Liver (tissue), 8 donors: ENCODE measurements at regions not wholly inside any gene's neighbourhood (a gene's known extent, or its start where the extent isn't known, plus 50 kb on each side); places are given as distances from the start of the nearest gene placed in this dataset.

ENCODE experiments used
- DNase-seq: peaks from one replicate; pipeline ENCODE4 v3.0.0-alpha.2; 2017; ENCODE audit warnings: low spot score
- H3K27ac ChIP-seq, 2 donors: one replicate each; pipeline ENCODE4 v1.7.0; 2013; ENCODE audit warnings: inconsistent platforms in 2 of 2, low read length in 2 of 2, control low read depth in 1 of 2, low read depth in 1 of 2, mild to moderate bottlenecking in 1 of 2
- H3K27me3 ChIP-seq, 4 donors: one replicate each; pipeline versions ENCODE4 v1.6.1 to v1.7.0; 2013; ENCODE audit warnings: low read length in 3 of 4, inconsistent platforms in 1 of 4, mild to moderate bottlenecking in 1 of 4, moderate library complexity in 1 of 4; ENCODE audit not compliant: control insufficient read depth in 4 of 4, insufficient read depth in 4 of 4
- H3K36me3 ChIP-seq, 4 donors: one replicate each; pipeline versions ENCODE4 v1.6.1 to v1.7.0; 2013; ENCODE audit warnings: low read length in 3 of 4, mild to moderate bottlenecking in 3 of 4, low read depth in 1 of 4, moderate library complexity in 1 of 4; ENCODE audit not compliant: control insufficient read depth in 4 of 4, insufficient read depth in 3 of 4
- H3K4me1 ChIP-seq, 4 donors: one replicate each; pipeline versions ENCODE4 v1.6.1 to v1.7.0; 2013; ENCODE audit warnings: low read length in 3 of 4, mild to moderate bottlenecking in 3 of 4, moderate library complexity in 1 of 4; ENCODE audit not compliant: control insufficient read depth in 4 of 4, insufficient read depth in 4 of 4
- H3K4me3 ChIP-seq, 3 donors: one replicate each; pipeline versions ENCODE4 v1.6.1 to v1.7.0; 2013; ENCODE audit warnings: low read length in 3 of 3, control low read depth in 1 of 3, low read depth in 1 of 3, mild to moderate bottlenecking in 1 of 3
- H3K9ac ChIP-seq, 2 donors: one replicate each; pipeline ENCODE4 v1.7.0; 2013; ENCODE audit warnings: low read length in 2 of 2, mild to moderate bottlenecking in 2 of 2, moderate library complexity in 2 of 2, control low read depth in 1 of 2, low read depth in 1 of 2
- H3K9me3 ChIP-seq, 4 donors: one replicate each; pipeline versions ENCODE4 v1.6.1 to v1.7.0; 2013; ENCODE audit warnings: low read length in 3 of 4; ENCODE audit not compliant: control insufficient read depth in 4 of 4
- ATF3 ChIP-seq: IDR thresholded peaks from 2 replicates; pipeline ENCODE4 v1.6.1; 2016; ENCODE audit warnings: antibody characterized with exemption
- CTCF ChIP-seq: fragments of 150-350 bp; IDR thresholded peaks from 2 replicates; pipeline ENCODE4 v1.5.1; 2017; ENCODE audit warnings: improper control_type of control experiment, low read depth, low read length; ENCODE audit not compliant: missing input control
- EGR1 ChIP-seq, 2 donors: IDR thresholded peaks; 2 replicates each; pipeline ENCODE4 v1.6.1; 2016 to 2018; ENCODE audit warnings: antibody characterized with exemption in 2 of 2, low read depth in 2 of 2
- FOXA1 ChIP-seq: IDR thresholded peaks from 2 replicates; pipeline ENCODE4 v1.6.1; 2016; ENCODE audit warnings: antibody characterized with exemption
- GABPA ChIP-seq, 2 donors: IDR thresholded peaks in 1 of 2; conservative IDR thresholded peaks in 1 of 2; 2 replicates each; pipeline ENCODE4 v1.6.1; 2016; ENCODE audit warnings: antibody characterized with exemption in 2 of 2, mild to moderate bottlenecking in 1 of 2, moderate library complexity in 1 of 2
- HNF4A ChIP-seq, 2 donors: conservative IDR thresholded peaks; 2 replicates each; pipeline ENCODE4 v1.6.1; 2016; ENCODE audit warnings: antibody characterized with exemption in 2 of 2, mild to moderate bottlenecking in 2 of 2
- HNF4G ChIP-seq: IDR thresholded peaks from 2 replicates; pipeline ENCODE4 v1.6.1; 2016; ENCODE audit warnings: antibody characterized with exemption
- JUND ChIP-seq, 2 donors: IDR thresholded peaks; 2 replicates each; pipeline ENCODE4 v1.6.1; 2016; ENCODE audit warnings: antibody characterized with exemption in 2 of 2
- MAX ChIP-seq: IDR thresholded peaks from 2 replicates; pipeline ENCODE4 v1.6.1; 2016; ENCODE audit warnings: antibody characterized with exemption
- NR2F2 ChIP-seq: IDR thresholded peaks from 2 replicates; pipeline ENCODE4 v1.6.1; 2016; ENCODE audit warnings: antibody characterized with exemption
- RAD21 ChIP-seq, 2 donors: IDR thresholded peaks; 2 replicates each; pipeline ENCODE4 v1.6.1; 2016; ENCODE audit warnings: antibody characterized with exemption in 2 of 2, mild to moderate bottlenecking in 2 of 2
- RXRA ChIP-seq, 2 donors: IDR thresholded peaks; 2 replicates each; pipeline ENCODE4 v1.6.1; 2017 to 2018; ENCODE audit warnings: antibody characterized with exemption in 2 of 2, mild to moderate bottlenecking in 1 of 2
- SP1 ChIP-seq: IDR thresholded peaks from 2 replicates; pipeline ENCODE4 v1.6.1; 2018; ENCODE audit warnings: antibody characterized with exemption, mild to moderate bottlenecking
- TAF1 ChIP-seq: conservative IDR thresholded peaks from 2 replicates; pipeline ENCODE4 v1.6.1; 2016; ENCODE audit warnings: antibody characterized with exemption, mild to moderate bottlenecking
- YY1 ChIP-seq: IDR thresholded peaks from 2 replicates; pipeline ENCODE4 v1.6.1; 2016; ENCODE audit warnings: antibody characterized with exemption, mild to moderate bottlenecking
- ZBTB33 ChIP-seq: IDR thresholded peaks from 2 replicates; pipeline ENCODE4 v1.6.1; 2016; ENCODE audit warnings: antibody characterized with exemption
- WGBS: extraction: QIAGEN DNeasy Blood & Tissue Kit; methylation state at CpG from one replicate; pipeline ENCODE4 v1.1.7; 2013; 5-methylcytosine and 5-hydroxymethylcytosine counted together
- donor health status: healthy.
- donor health status: healthy.
- donor health status: healthy.
- donor health status: healthy.
- donor health status: healthy.

GRCh38 chr3:150174179-150174578, 203.5 kb upstream of the PFN2 start:
- no peak for DNase-seq
- H3K36me3 ChIP-seq = no peaks in the 10 kb centered on the region

GRCh38 chr3:150172356-150172755, 201.7 kb upstream of the PFN2 start:
- Histone ChIP-seq H3K9ac (no peak overlapping the region), H3K27ac (no peak overlapping the region), H3K27me3 (no peaks in the 10 kb centered on the region), H3K4me3 (no peak overlapping the region), H3K9me3 (no peaks in the 10 kb centered on the region), H3K4me1 (no peaks in the 10 kb centered on the region), H3K36me3 (no peaks in the 10 kb centered on the region)
- TF ChIP-seq HNF4G (no peak), HNF4A (conservative IDR thresholded peaks at IDR 0.05) (no peak), EGR1 (IDR thresholded peaks at IDR 0.05; ENCODE audit: low read depth in 2 of 2) (no peak), TAF1 (no peak), RAD21 (IDR thresholded peaks at IDR 0.05) (no peak), MAX (no peak), SP1 (no peak), RXRA (IDR thresholded peaks at IDR 0.05) (no peak), ZBTB33 (no peak), ATF3 (no peak), JUND (IDR thresholded peaks at IDR 0.05) (no peak), NR2F2 (no peak), FOXA1 (no peak)
- 68% methylated on average over 2 of the region's 2 CpGs for WGBS
- no peak for DNase-seq

More at GRCh38 chr3:150174179-150174578, 203.5 kb upstream of the PFN2 start:
- Histone ChIP-seq H3K4me1 (no peaks in the 10 kb centered on the region), H3K9me3 (no peaks in the 10 kb centered on the region), H3K27ac (no peak overlapping the region), H3K4me3 (no peak overlapping the region), H3K9ac (no peak overlapping the region), H3K27me3 (no peaks in the 10 kb centered on the region)
- TF ChIP-seq SP1 (no peak), JUND (IDR thresholded peaks at IDR 0.05) (no peak), ATF3 (no peak), GABPA (IDR thresholded peaks at IDR 0.05 in 1 of 2, conservative IDR thresholded peaks at IDR 0.05 in 1 of 2) (no peak), CTCF (no peak), YY1 (no peak), HNF4A (conservative IDR thresholded peaks at IDR 0.05) (no peak)
- WGBS = 92% methylated on average over 1 of the region's 1 CpG
